ENCODE measurements at regions not wholly inside any gene's neighbourhood (a gene's known extent, or its start where the extent isn't known, plus 50 kb on each side); places are given as distances from the start of the nearest gene placed in this dataset.

- TF ChIP-seq CTCF (IDR thresholded peaks at IDR 0.05; ENCODE audit: insufficient read depth, low read length) (no peak), POLR2AphosphoS5 (IDR thresholded peaks at IDR 0.05; ENCODE audit: low read depth) (no peak), GABPA (IDR thresholded peaks at IDR 0.05; ENCODE audit: low read depth) (no peak)
Measured at GRCh38 chr2:42971947-42972736, 179.8 kb upstream of the HAAO start.
